ENCODE measurements at regions not wholly inside any gene's neighbourhood (a gene's known extent, or its start where the extent isn't known, plus 50 kb on each side); places are given as distances from the start of the nearest gene placed in this dataset.

- no peak for DNase-seq (ENCODE audit: low spot score)
- Histone ChIP-seq H3K4me1 (ENCODE audit: insufficient read depth) (peaks cover 15% of the 10 kb centered on the region), H3K4me2 (no peak overlapping the region), H3K79me2 (no peaks in the 10 kb centered on the region), H3K4me3 (no peak overlapping the region), H3K27me3 (no peaks in the 10 kb centered on the region), H4K20me1 (ENCODE audit: insufficient read depth, poor library complexity, severe bottlenecking) (no peaks in the 10 kb centered on the region), H3K36me3 (replicated peaks; ENCODE audit: insufficient read depth, low read depth) (no peaks in the 10 kb centered on the region), H3K27ac (no peak overlapping the region), H3K9me3 (ENCODE audit: low read depth) (no peaks in the 10 kb centered on the region), H3K9me2 (replicated peaks; ENCODE audit: insufficient read depth) (no peaks in the 10 kb centered on the region), H2AFZ (no peak overlapping the region)
- WGBS (ENCODE audit: low lambda C conversion rate, missing lambda C conversion rate): 41% methylated on average over 3 of the region's 3 CpGs
- no peak for TF ChIP-seq EZH2phosphoT487 (IDR thresholded peaks at IDR 0.05; ENCODE audit: low read depth, severe bottlenecking, unreplicated experiment)
- TF ChIP-seq CTCF (IDR thresholded peaks at IDR 0.05; ENCODE audit: poor library complexity): no peak
These were observed 546.3 kb upstream of the CDH11 start for GRCh38 chr16:65668064-65668595.

GRCh38 chr16:65667011-65667578 is 545.2 kb upstream of the CDH11 start:
- no peaks in the 10 kb centered on the region for H3K36me3 ChIP-seq (replicated peaks; ENCODE audit: insufficient read depth, low read depth)
- no peaks in the 10 kb centered on the region for H4K20me1 ChIP-seq (ENCODE audit: insufficient read depth, poor library complexity, severe bottlenecking)
- no peak overlapping the region for H3K4me3 ChIP-seq
- H3K27ac ChIP-seq: peak overlapping the region; percentile 90
- peak overlapping the region; percentile 17 for H3K4me2 ChIP-seq
- TF ChIP-seq CTCF (IDR thresholded peaks at IDR 0.05; ENCODE audit: poor library complexity) (peak; percentile 35), EZH2 (IDR thresholded peaks at IDR 0.05; ENCODE audit: borderline replicate concordance) (no peak)
- 64% methylated on average over 7 of the region's 7 CpGs for WGBS (ENCODE audit: low lambda C conversion rate, missing lambda C conversion rate)
- no peaks in the 10 kb centered on the region for H3K9me3 ChIP-seq (ENCODE audit: low read depth)
- peak; percentile 50 for DNase-seq (ENCODE audit: low spot score)
- no peak overlapping the region for H2AFZ ChIP-seq
- peaks cover 15% of the 10 kb centered on the region for H3K4me1 ChIP-seq (ENCODE audit: insufficient read depth)
- no peaks in the 10 kb centered on the region for H3K27me3 ChIP-seq
- H3K79me2 ChIP-seq: no peaks in the 10 kb centered on the region
- H3K9me2 ChIP-seq (replicated peaks; ENCODE audit: insufficient read depth): no peaks in the 10 kb centered on the region

- TF ChIP-seq CTCF (IDR thresholded peaks at IDR 0.05; ENCODE audit: poor library complexity): no peak
- TF ChIP-seq EZH2phosphoT487 (IDR thresholded peaks at IDR 0.05; ENCODE audit: low read depth, severe bottlenecking, unreplicated experiment): no peak
- no peak for TF ChIP-seq EZH2 (IDR thresholded peaks at IDR 0.05; ENCODE audit: borderline replicate concordance)
- WGBS (ENCODE audit: low lambda C conversion rate, missing lambda C conversion rate): 64% methylated on average over 11 of the region's 11 CpGs
- no peak overlapping the region for H2AFZ ChIP-seq
- H4K20me1 ChIP-seq (ENCODE audit: insufficient read depth, poor library complexity, severe bottlenecking): no peaks in the 10 kb centered on the region
- H3K27me3 ChIP-seq: no peaks in the 10 kb centered on the region
- H3K4me1 ChIP-seq (ENCODE audit: insufficient read depth): peaks cover 15% of the 10 kb centered on the region
- no peaks in the 10 kb centered on the region for H3K36me3 ChIP-seq (replicated peaks; ENCODE audit: insufficient read depth, low read depth)
- H3K9me2 ChIP-seq (replicated peaks; ENCODE audit: insufficient read depth): no peaks in the 10 kb centered on the region
- H3K4me3 ChIP-seq: no peak overlapping the region
- DNase-seq (ENCODE audit: low spot score): peak; percentile 70
- H3K9me3 ChIP-seq (ENCODE audit: low read depth): no peaks in the 10 kb centered on the region
- H3K79me2 ChIP-seq: no peaks in the 10 kb centered on the region
- H3K4me2 ChIP-seq: peak overlapping the region; percentile 17
- H3K27ac ChIP-seq: peak overlapping the region; percentile 90
These were observed 544.5 kb upstream of the CDH11 start for GRCh38 chr16:65666132-65666941.
